ENCODE measurements at regions not wholly inside any gene's neighbourhood (a gene's known extent, or its start where the extent isn't known, plus 50 kb on each side); places are given as distances from the start of the nearest gene placed in this dataset.

- H4K91ac ChIP-seq (ENCODE audit: insufficient read depth, low read depth, low read length) = no peak overlapping the region
- dilution Hi-C loops (cut with HindIII; ENCODE audit: low sequenced_read_pairs, unreplicated experiment) = no loop called here
- no peak overlapping the region for H4K5ac ChIP-seq (ENCODE audit: low read depth, low read length)
- no peak for TF ChIP-seq BHLHE40 (IDR thresholded peaks at IDR 0.05; ENCODE audit: low read depth, low read length)
- TF ChIP-seq ELK1 (IDR thresholded peaks at IDR 0.05; ENCODE audit: borderline replicate concordance, low read depth, low read length) = no peak
- no peak overlapping the region for H3K14ac ChIP-seq (replicated peaks; ENCODE audit: low read depth, low read length)
- no peaks in the 10 kb centered on the region for H3K27me3 ChIP-seq (ENCODE audit: control insufficient read depth, insufficient read depth, low read length)
- no peak overlapping the region for H2AK9ac ChIP-seq (replicated peaks; ENCODE audit: low read depth, low read length, poor library complexity)
- H3K4me2 ChIP-seq (ENCODE audit: low read depth, low read length) = no peak overlapping the region
- H2BK120ac ChIP-seq (ENCODE audit: low read depth, low read length) = no peak overlapping the region
- in situ Hi-C loops (cut with MboI; ENCODE audit: low sequenced_read_pairs) = no loop called here
- ATAC-seq (ENCODE audit: low read depth) = no peak
- no peaks in the 10 kb centered on the region for H3K36me3 ChIP-seq (ENCODE audit: control insufficient read depth, insufficient read depth, low read length)
- no TSS peak for BruUV-seq (replicated peaks)
- H3K79me1 ChIP-seq (ENCODE audit: low read depth in 1 of 2, low read length in 2 of 2) = no peaks in the 10 kb centered on the region
- H3K4ac ChIP-seq (ENCODE audit: low read depth, low read length) = no peak overlapping the region
- no peak overlapping the region for H2AK5ac ChIP-seq (ENCODE audit: low read depth, low read length)
- no peak overlapping the region for H2BK20ac ChIP-seq (ENCODE audit: low read depth, low read length)
- H3K9ac ChIP-seq (ENCODE audit: low read depth, low read length) = no peak overlapping the region
- no peak overlapping the region for H3K56ac ChIP-seq (ENCODE audit: extremely low read depth, insufficient read depth, low read length)
- no peak overlapping the region for H2BK15ac ChIP-seq (ENCODE audit: low read depth, low read length)
- H3K9me3 ChIP-seq (ENCODE audit: control insufficient read depth, insufficient read depth, low read length) = no peaks in the 10 kb centered on the region
- no peak for DNase-seq
- H3K4me1 ChIP-seq (ENCODE audit: control insufficient read depth, insufficient read depth, low read length) = no peaks in the 10 kb centered on the region
- intact Hi-C loops (cut with micrococcal nuclease) = no loop called here
- ChIA-PET POLR2A (ENCODE audit: unreplicated experiment) (no interaction called here), CTCF (no interaction called here)
- no peak overlapping the region for H2BK5ac ChIP-seq (ENCODE audit: low read depth, low read length, poor library complexity, severe bottlenecking)
- no peak overlapping the region for H3K18ac ChIP-seq (ENCODE audit: low read depth, low read length)
- H3K4me3 ChIP-seq (ENCODE audit: insufficient read depth, low read depth, low read length) = no peak overlapping the region
- H3K9me1 ChIP-seq (ENCODE audit: insufficient read depth, low read length) = no peaks in the 10 kb centered on the region
- no peaks in the 10 kb centered on the region for H4K20me1 ChIP-seq (ENCODE audit: insufficient read depth, low read length)
- no peak overlapping the region for H4K8ac ChIP-seq (ENCODE audit: low read depth in 2 of 2, low read length in 2 of 2)
- no peak overlapping the region for H3K23ac ChIP-seq (ENCODE audit: low read depth, low read length)
- no peak overlapping the region for H3K27ac ChIP-seq (ENCODE audit: insufficient read depth, low read length)
- H2AFZ ChIP-seq (replicated peaks; ENCODE audit: low read length, poor library complexity) = no peak overlapping the region
These were observed 606.3 kb downstream of the NUF2 start for GRCh38 chr1:163928069-163928468.

Data from IMR-90 (cell line).